ENCODE measurements at regions not wholly inside any gene's neighbourhood (a gene's known extent, or its start where the extent isn't known, plus 50 kb on each side); places are given as distances from the start of the nearest gene placed in this dataset.
"Not testable (repeated sequence)": the region's sequence is repeated elsewhere in the genome, so short reads cannot be mapped to it uniquely, and the experiment has no call there.

GRCh38 chr12:73057428-73057827 is 785.3 kb downstream of the TRHDE start:
- no peak for DNase-seq

GRCh38 chr12:73065913-73066312 is 793.7 kb downstream of the TRHDE start:
- DNase-seq = no peak

GRCh38 chr12:73067616-73068015 is 795.4 kb downstream of the TRHDE start:
- no peak for DNase-seq

GRCh38 chr12:73072214-73072613 is 800.0 kb downstream of the TRHDE start:
- DNase-seq = no peak

GRCh38 chr12:73076760-73077159 is 804.6 kb downstream of the TRHDE start:
- DNase-seq = no peak

- no peak for DNase-seq
Measured at GRCh38 chr12:73083736-73084135, 811.6 kb downstream of the TRHDE start.

GRCh38 chr12:73106296-73106695 is 834.1 kb downstream of the TRHDE start:
- no peak for DNase-seq

- DNase-seq = no peak
Measured at GRCh38 chr12:73106896-73107295, 834.7 kb downstream of the TRHDE start.

- no peak for DNase-seq
Measured at GRCh38 chr12:73110816-73111215, 838.6 kb downstream of the TRHDE start.

GRCh38 chr12:73112035-73112816 is 840.1 kb downstream of the TRHDE start:
- no peak for DNase-seq

GRCh38 chr12:73124480-73124879 is 852.3 kb downstream of the TRHDE start:
- DNase-seq = no peak

- no peak for DNase-seq
Measured at GRCh38 chr12:73125148-73125547, 853.0 kb downstream of the TRHDE start.

- DNase-seq = no peak
Measured at GRCh38 chr12:73136386-73136785, 864.2 kb downstream of the TRHDE start.

GRCh38 chr12:73139642-73140041 is 867.5 kb downstream of the TRHDE start:
- not testable (repeated sequence) for DNase-seq

GRCh38 chr12:73158341-73158740 is 886.2 kb downstream of the TRHDE start:
- DNase-seq = no peak

GRCh38 chr12:73159954-73160353 is 887.8 kb downstream of the TRHDE start:
- no peak for DNase-seq

GRCh38 chr12:73161970-73162369 is 889.8 kb downstream of the TRHDE start:
- no peak for DNase-seq

GRCh38 chr12:73180734-73181133 is 908.6 kb downstream of the TRHDE start:
- no peak for DNase-seq

GRCh38 chr12:73181244-73181643 is 909.1 kb downstream of the TRHDE start:
- no peak for DNase-seq

GRCh38 chr12:73185403-73185802 is 913.2 kb downstream of the TRHDE start:
- no peak for DNase-seq

GRCh38 chr12:73186272-73186671 is 914.1 kb downstream of the TRHDE start:
- no peak for DNase-seq

- DNase-seq = no peak
Measured at GRCh38 chr12:73187765-73188164, 915.6 kb downstream of the TRHDE start.

GRCh38 chr12:73210548-73211204 is 938.5 kb downstream of the TRHDE start:
- DNase-seq = no peak

- DNase-seq = no peak
Measured at GRCh38 chr12:73220951-73221350, 948.8 kb downstream of the TRHDE start.

GRCh38 chr12:73221398-73221797 is 949.2 kb downstream of the TRHDE start:
- no peak for DNase-seq

Data from inflammatory macrophage treated with lipopolysaccharide for 4 hours (primary cell).